ENCODE measurements at regions not wholly inside any gene's neighbourhood (a gene's known extent, or its start where the extent isn't known, plus 50 kb on each side); places are given as distances from the start of the nearest gene placed in this dataset.
A peak's percentile ranks its signal among the peaks of the same experiment; 100 is the strongest.
"Not testable (repeated sequence)": the region's sequence is repeated elsewhere in the genome, so short reads cannot be mapped to it uniquely, and the experiment has no call there.

GRCh38 chr19:20292520-20292919, 125.5 kb downstream of the ZNF486 start:
- not testable (repeated sequence) for DNase-seq

DNA sequence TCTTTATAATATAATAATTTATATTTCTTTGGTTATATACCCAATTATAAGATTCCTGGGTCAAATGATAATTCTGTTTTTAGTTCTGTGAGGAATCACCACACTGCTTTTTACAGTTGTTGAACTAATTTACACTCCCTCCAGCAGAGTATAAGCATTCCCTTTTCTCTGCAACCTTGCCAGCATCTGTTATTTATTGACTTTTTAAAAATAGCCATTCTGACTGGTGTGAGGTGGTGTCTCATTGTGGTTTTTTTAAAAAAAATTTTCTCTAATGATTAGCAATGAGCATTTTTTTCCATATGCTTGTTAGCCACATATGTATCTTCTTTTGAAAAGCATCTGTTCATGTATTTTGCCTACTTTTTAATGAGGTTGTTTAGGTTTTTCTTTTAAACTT, 122.2 kb downstream of the ZNF486 start:
- DNase-seq = no peak

DNA sequence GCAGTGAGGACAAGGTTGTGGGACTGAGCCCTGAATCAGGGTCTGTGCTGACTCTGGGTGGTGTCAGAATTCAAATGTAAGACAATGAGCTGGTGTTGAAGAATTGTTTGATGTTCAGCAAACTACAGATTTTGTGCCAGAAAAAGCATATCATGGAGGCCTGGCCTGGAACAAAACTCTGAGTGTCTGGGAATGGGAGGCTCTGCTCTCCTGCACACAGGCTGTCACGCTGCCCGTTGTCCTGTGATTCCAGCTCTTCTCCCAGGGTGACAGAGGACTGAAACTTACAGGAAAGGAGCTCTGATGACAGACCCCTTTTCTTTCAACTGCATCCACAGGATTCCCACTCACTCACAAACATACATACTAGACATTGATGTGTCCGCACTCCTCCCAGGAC, 120.1 kb downstream of the ZNF486 start:
- DNase-seq = peak in 10 of 14 donors; percentile 5 to 41 (median 14)

DNA sequence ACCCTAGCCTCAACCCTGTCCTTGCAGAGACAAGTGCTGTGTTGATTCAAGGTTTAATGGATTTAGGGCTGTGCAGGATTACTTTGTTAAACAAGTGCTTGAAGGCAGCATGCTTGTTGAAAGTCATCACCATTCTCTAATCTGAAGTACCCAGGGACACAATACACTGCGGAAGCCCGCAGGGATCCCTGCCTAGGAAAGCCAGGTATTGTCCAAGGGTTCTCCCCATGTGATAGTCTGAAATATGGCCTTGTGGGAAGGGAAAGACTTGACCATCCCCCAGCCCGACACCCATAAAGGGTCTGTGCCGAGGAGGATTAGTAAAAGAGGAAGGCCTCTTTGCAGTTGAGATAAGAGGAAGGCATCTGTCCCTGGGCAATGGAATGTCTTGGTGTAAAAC, 118.9 kb downstream of the ZNF486 start:
- not testable (repeated sequence) for DNase-seq

- DNase-seq = peak in 12 of 14 donors; percentile 1 to 66 (median 46)
These were observed 112.5 kb downstream of the ZNF486 start for GRCh38 chr19:20279516-20279915.

GRCh38 chr19:20278342-20278741, 111.3 kb downstream of the ZNF486 start:
- peak in 2 of 14 donors; percentile 5 to 15 for DNase-seq

- DNase-seq = not testable (repeated sequence)
These were observed 109.7 kb downstream of the ZNF486 start for GRCh38 chr19:20276732-20277082.

GRCh38 chr19:20276011-20276731, 109.2 kb downstream of the ZNF486 start:
- DNase-seq = no peak

- no peak for DNase-seq
These were observed 107.0 kb downstream of the ZNF486 start for GRCh38 chr19:20273951-20274570.

- DNase-seq = peak in 1 of 14 donors; percentile 8
These were observed 106.4 kb downstream of the ZNF486 start for GRCh38 chr19:20273376-20273775.

- not testable (repeated sequence) for DNase-seq
These were observed 105.6 kb downstream of the ZNF486 start for GRCh38 chr19:20272627-20273010.

GRCh38 chr19:20271927-20272626, 105.1 kb downstream of the ZNF486 start:
- not testable (repeated sequence) for DNase-seq

GRCh38 chr19:20271215-20271926, 104.4 kb downstream of the ZNF486 start:
- no peak for DNase-seq

- no peak for DNase-seq
These were observed 102.4 kb downstream of the ZNF486 start for GRCh38 chr19:20269461-20269860.

- not testable (repeated sequence) for DNase-seq
These were observed 94.5 kb downstream of the ZNF486 start for GRCh38 chr19:20261513-20261912.

DNA sequence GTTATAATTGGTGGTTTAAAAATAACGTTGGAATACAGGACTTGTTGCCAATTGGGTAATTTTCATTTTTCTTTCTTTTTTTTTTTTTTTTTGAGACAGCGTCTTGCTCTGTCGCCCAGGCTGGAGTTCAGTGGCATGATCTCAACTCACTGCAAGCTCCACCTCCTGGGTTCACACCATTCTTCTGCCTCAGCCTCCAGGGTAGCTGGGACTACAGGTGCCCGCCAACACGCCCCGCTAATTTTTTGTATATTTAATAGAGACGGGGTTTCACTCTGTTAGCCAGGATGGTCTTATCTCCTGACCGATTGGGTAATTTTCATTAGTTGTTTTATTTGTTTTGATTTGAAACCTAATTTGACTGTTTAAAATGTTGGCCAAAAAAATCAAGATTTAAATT, 93.7 kb downstream of the ZNF486 start:
- not testable (repeated sequence) for DNase-seq

DNA sequence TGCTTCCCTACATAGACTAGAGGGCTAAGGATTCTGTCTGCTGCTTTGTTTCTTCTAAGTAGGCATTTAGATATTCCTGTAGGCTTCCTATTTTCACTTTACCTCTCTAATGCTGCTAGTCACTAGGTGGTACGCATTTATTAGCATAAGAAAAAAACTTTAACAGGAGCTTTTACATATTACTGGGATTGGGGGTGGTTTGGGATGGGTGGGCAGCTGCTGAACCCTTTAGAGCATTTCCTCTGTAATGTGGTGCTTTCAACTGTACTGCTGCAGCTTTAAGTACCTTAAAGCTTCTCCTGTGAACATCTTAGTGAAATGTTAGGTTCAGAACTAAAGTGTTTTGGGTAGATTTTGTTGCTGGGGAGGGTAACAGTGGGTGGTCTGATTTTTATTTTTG, 92.6 kb downstream of the ZNF486 start:
- DNase-seq = no peak

DNA sequence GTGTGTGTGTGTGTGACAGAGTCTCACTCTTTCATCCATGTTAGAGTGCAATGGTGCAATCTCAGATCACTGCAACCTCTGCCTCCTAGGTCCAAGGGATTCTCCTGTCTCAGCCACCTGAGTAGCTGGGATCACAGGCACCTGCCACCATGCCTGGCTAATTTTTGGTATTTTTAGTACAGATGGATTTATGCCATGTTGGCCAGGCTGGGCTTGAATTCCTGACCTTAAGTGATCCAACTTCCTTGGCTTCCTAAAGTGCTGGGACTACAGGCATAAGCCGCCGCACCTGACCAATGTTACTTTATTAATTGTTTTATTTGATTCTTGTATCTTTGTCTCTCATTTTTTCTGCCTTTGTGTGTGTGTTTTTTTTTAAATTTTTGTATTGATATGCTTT, 89.6 kb downstream of the ZNF486 start:
- no peak for DNase-seq

DNA sequence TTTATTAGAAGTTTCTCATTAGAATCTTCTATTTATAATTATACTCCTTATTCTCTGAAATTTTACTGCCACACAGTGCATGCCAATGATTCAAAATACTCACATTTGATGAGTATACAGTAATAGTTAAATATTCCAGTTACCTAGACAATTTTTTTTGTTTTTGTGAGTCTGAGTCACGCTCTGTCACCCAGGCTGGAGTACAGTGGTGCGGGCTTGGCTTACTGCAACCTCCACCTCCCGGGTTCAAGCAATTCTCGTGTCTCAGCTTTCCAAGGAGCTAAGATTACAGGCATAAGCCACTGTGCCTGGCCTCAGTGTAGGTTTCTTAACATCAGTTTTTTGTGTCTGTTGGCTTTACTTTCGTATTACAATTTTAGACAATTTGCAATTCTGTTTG, 87.1 kb downstream of the ZNF486 start:
- DNase-seq = no peak

DNA sequence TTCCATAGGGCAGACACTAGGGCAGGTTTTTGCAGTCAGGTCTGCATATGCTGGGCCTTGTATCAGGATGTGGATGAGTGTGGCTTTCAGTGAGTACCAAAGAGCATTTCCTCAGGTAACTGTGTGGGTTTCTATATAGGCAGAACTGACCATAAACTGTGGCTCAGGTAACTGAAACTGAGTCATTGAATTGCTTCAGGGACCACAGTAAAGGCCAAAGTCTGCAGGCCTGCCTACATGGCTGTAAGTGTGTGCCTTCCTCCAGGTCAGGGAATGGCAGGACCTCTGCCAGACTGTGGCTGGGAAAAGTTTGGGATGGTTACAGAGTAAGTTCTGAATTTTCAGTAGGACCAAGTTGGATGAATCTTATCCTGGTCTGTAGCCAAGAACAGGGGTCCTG, 85.6 kb downstream of the ZNF486 start:
- no peak for DNase-seq

DNA sequence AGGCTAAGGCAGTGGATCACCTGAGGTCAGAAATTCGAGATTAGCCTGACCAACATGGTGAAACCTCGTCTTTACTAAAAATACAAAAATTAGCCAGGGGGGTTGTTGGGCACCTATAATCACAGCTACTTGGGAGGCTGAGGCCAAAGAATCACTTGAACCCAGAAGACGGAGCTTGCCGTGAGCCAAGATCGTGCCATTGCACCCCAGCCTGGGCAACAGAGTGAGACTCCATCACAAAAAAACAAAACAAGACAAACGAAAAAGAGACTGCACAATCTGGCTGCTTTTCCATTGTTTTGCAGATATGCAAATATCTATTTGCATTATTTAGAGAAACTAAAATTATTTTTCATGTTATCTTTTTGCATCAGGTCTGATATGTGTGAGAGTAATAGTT, 83.6 kb downstream of the ZNF486 start:
- no peak for DNase-seq

DNA sequence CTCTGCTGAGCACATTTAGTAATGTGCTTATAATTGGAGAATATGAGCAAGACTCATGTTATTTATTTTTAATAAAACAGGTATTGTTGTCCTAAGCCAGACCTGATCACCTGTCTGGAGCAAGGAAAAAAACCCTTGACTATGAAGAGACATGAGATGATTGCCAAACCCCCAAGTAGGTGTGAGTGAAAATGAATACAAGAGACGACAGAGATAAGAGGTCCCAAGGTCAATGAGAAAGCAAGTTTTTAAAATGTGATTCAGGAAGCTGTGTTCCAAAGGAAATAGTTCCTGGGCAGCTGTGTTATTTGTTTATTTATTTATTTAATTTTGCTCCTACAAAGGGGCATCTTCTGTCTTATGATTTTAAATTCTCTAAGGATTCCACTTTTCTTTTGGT, 83.1 kb downstream of the ZNF486 start:
- no peak for DNase-seq

Measured in C1 segment of cervical spinal cord (tissue), 14 donors.